ENCODE measurements at regions not wholly inside any gene's neighbourhood (a gene's known extent, or its start where the extent isn't known, plus 50 kb on each side); places are given as distances from the start of the nearest gene placed in this dataset.

DNA sequence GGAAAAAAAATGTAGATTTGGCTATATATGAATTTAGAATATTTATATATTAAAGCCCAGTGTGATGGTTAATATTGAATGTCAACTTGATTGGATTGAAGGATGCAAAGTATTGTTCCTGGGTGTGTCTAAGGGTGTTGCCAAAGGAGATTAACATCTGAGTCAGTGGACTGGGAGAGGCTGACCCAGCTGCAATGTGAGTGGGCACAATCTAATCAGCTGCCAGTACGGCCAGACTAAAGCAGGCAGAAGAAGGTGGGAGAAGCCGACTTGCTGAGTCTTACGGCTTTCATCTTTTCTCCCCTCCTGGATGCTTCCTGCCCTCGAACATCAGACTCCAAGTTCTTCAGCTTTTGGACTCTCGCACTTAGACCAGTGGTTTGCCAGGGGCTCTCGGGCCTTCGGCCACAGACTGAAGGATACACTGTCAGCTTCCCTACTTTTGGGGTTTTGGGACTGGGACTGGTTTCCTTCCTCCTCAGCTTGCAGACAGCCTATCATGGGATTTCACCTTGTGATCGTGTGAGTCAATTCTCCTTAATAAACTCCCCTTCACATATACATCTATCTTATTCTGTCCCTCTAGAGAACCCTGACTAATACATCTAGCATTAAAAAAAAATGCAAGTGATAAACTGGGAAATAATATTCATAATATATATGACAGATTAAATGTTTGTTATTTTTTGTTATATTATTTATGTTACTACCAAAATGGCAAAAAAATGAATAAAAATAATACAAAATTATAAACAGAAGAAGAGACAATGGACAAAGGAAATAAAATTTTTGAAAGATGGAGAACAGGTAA lies 122.4 kb downstream of the DLEU7 start:
- Histone ChIP-seq H3K27ac (ENCODE audit: insufficient read length, low read depth, low read length) (no peak overlapping the region), H3K4me1 (ENCODE audit: insufficient read depth, low read length) (no peaks in the 10 kb centered on the region), H4K20me1 (ENCODE audit: control insufficient read depth, insufficient read depth, insufficient read length) (no peaks in the 10 kb centered on the region), H2BK120ac (ENCODE audit: low read depth, low read length, poor library complexity, severe bottlenecking) (no peak overlapping the region), H3K4ac (ENCODE audit: low read depth, low read length) (no peak overlapping the region), H2AFZ (ENCODE audit: low read length) (no peak overlapping the region), H3K56ac (ENCODE audit: insufficient read length, low read depth, low read length) (no peak overlapping the region), H2AK5ac (ENCODE audit: insufficient read length, low read length) (no peak overlapping the region), H2BK15ac (ENCODE audit: low read depth, low read length) (no peak overlapping the region), H3K27me3 (ENCODE audit: insufficient read depth, low read length) (no peaks in the 10 kb centered on the region), H2BK20ac (ENCODE audit: low read depth, low read length, poor library complexity, severe bottlenecking) (no peak overlapping the region), H4K91ac (ENCODE audit: insufficient read length, low read depth, low read length) (no peak overlapping the region), H3K9me3 (ENCODE audit: control insufficient read depth, low read depth, low read length) (no peaks in the 10 kb centered on the region), H3T11ph (ENCODE audit: low read length) (no peak overlapping the region), H3K4me2 (ENCODE audit: insufficient read depth, insufficient read length, low read length) (no peak overlapping the region), H3K23ac (ENCODE audit: insufficient read length, low read depth, low read length) (no peak overlapping the region), H3K18ac (ENCODE audit: insufficient read length, low read depth, low read length) (no peak overlapping the region), H3K79me1 (ENCODE audit: insufficient read depth, low read depth, low read length, poor library complexity, severe bottlenecking) (no peaks in the 10 kb centered on the region), H4K5ac (ENCODE audit: insufficient read length, low read depth, low read length) (no peak overlapping the region), H3K14ac (ENCODE audit: insufficient read depth, low read length) (no peak overlapping the region), H2BK5ac (ENCODE audit: insufficient read length, low read length) (no peak overlapping the region), H3K23me2 (ENCODE audit: insufficient read length, low read depth, low read length, poor library complexity, severe bottlenecking) (no peaks in the 10 kb centered on the region), H3K79me2 (ENCODE audit: insufficient read depth, low read length) (no peaks in the 10 kb centered on the region), H4K8ac (replicated peaks; ENCODE audit: insufficient read length, low read depth, low read length) (no peak overlapping the region), H3K9ac (ENCODE audit: extremely low read depth, insufficient read length, low read length) (no peak overlapping the region), H2BK12ac (ENCODE audit: insufficient read length, low read depth, low read length) (no peak overlapping the region)
- H3K27ac Mint-ChIP-seq: no peak overlapping the region; a peak in 1 of 7 replicates
- WGBS (ENCODE audit: extremely low coverage, insufficient read length, low lambda C conversion rate): no CpG with 5 or more reads among the region's 8 CpGs
- H3K9me3 Mint-ChIP-seq: no peaks in the 10 kb centered on the region
- H3K4me1 Mint-ChIP-seq: no peaks in the 10 kb centered on the region
- H3K36me3 Mint-ChIP-seq (ENCODE audit: insufficient read depth in 1 of 3, low read depth in 3 of 3): peaks cover 0 to 2% (median 0%) of the 10 kb centered on the region in 3 experiments; a peak in 1 of 7 replicates
- H3K27me3 Mint-ChIP-seq (ENCODE audit: low read depth): no peaks in the 10 kb centered on the region
- TF ChIP-seq, protein P1, sequence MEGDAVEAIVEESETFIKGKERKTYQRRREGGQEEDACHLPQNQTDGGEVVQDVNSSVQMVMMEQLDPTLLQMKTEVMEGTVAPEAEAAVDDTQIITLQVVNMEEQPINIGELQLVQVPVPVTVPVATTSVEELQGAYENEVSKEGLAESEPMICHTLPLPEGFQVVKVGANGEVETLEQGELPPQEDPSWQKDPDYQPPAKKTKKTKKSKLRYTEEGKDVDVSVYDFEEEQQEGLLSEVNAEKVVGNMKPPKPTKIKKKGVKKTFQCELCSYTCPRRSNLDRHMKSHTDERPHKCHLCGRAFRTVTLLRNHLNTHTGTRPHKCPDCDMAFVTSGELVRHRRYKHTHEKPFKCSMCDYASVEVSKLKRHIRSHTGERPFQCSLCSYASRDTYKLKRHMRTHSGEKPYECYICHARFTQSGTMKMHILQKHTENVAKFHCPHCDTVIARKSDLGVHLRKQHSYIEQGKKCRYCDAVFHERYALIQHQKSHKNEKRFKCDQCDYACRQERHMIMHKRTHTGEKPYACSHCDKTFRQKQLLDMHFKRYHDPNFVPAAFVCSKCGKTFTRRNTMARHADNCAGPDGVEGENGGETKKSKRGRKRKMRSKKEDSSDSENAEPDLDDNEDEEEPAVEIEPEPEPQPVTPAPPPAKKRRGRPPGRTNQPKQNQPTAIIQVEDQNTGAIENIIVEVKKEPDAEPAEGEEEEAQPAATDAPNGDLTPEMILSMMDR (conservative IDR thresholded peaks at IDR 0.05): no peak
- H3K4me3 Mint-ChIP-seq: no peak overlapping the region
- no peak for DNase-seq

All from H9 (cell line).